ENCODE measurements at regions not wholly inside any gene's neighbourhood (a gene's known extent, or its start where the extent isn't known, plus 50 kb on each side); places are given as distances from the start of the nearest gene placed in this dataset.
"Not testable (repeated sequence)": the region's sequence is repeated elsewhere in the genome, so short reads cannot be mapped to it uniquely, and the experiment has no call there.

DNA sequence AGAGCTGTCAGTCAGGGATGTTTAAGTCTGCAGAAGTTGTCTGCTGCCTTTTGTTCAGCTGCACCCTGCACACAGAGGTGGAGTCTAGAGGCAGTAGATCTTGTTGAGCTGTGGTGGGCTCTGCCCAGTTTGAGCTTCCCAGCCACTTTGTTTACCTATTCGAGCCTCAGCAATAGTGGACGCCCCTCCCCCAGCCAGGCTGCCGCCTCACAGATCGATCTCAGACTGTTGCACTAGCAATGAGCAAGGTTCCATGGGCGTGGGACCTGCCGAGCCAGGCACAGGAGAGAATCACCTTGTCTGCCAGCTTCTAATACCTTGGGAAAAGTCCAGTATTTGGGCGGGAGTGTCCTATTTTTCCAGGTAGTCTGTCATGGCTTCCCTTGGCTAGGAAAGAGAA, 225.1 kb upstream of the RASA1 start:
- no peak overlapping the region for H3K4me3 ChIP-seq (replicated peaks in 1 of 2; ENCODE audit: low read depth in 2 of 2, low read length in 2 of 2)
- TF ChIP-seq, protein P1, sequence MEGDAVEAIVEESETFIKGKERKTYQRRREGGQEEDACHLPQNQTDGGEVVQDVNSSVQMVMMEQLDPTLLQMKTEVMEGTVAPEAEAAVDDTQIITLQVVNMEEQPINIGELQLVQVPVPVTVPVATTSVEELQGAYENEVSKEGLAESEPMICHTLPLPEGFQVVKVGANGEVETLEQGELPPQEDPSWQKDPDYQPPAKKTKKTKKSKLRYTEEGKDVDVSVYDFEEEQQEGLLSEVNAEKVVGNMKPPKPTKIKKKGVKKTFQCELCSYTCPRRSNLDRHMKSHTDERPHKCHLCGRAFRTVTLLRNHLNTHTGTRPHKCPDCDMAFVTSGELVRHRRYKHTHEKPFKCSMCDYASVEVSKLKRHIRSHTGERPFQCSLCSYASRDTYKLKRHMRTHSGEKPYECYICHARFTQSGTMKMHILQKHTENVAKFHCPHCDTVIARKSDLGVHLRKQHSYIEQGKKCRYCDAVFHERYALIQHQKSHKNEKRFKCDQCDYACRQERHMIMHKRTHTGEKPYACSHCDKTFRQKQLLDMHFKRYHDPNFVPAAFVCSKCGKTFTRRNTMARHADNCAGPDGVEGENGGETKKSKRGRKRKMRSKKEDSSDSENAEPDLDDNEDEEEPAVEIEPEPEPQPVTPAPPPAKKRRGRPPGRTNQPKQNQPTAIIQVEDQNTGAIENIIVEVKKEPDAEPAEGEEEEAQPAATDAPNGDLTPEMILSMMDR (IDR thresholded peaks at IDR 0.05; ENCODE audit: low read depth, low read length): no peak
- DNase-seq (ENCODE audit: low read depth in 2 of 2): no peak

DNA sequence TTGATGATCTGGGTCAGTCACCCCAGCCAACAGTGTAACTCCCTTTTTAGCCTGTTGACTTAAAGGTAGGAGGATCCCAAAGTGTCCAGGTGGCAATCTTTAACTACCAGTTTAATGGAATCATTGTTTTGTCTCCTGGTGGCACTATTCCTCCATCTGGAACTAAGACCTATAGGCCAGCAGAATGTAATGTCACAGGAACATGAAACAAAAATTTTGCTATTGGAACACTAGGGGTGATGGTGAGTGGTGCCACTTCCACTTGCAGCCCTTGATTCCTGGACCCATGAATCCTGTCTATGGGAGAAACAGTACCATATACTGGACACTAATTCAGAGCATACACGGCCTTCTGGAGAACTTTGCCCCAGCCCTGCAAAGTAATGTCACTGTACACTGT, 219.5 kb upstream of the RASA1 start:
- TF ChIP-seq, protein P1 (IDR thresholded peaks at IDR 0.05; ENCODE audit: low read depth, low read length): no peak
- H3K4me3 ChIP-seq (replicated peaks in 1 of 2; ENCODE audit: low read depth in 2 of 2, low read length in 2 of 2): no peak overlapping the region
- peak in 1 of 2 donors; percentile 10 for DNase-seq (ENCODE audit: low read depth in 2 of 2)

DNA sequence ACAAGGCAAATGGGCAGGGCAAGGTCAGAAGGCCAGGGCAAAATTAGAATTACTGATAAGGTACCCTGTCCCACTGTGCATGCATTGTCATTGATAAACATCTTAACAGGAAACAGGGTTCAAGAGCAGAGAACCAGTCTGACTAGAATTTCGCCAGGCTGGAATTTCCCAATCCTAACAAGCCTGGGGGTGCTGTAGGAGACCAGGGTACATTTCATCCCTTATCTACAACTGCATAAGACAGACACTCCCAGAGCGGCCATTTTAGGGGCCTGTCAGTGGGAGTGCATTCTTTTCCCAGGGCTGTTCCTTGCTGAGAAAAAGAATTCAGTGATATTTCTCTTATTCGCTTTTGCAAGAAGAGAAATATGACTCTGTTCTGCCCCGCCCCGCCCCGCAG, 218.7 kb upstream of the RASA1 start:
- H3K4me3 ChIP-seq (replicated peaks in 1 of 2; ENCODE audit: low read depth in 2 of 2, low read length in 2 of 2); DNase-seq (ENCODE audit: low read depth in 2 of 2): not testable (repeated sequence)

DNA sequence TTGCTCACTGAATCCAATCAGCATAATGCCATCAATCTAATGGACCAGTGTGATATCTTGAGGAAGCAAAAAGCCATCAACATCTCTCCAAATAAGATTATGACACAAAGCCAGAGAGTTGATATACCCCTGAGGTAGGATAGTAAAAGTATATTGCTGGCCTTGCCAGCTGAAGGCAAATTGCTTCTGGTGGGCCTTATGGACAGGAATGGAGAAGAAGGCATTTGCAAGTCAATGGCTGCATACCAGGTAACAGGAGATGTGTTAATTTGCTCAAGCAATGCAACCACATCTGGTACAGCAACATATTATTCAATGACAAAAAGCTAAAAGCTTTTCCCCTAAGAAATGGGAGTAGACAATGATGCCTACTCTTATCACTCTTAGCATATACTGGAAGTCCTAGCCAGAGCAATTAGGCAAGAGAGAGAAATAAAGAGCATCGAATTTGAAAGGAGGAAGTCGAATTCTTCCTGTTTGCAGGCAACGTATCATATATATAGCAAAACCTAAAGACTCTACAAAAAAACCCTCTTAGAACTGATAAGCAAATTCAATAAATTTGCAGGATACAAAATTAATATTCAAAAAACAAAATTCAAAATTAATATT, 216.1 kb upstream of the RASA1 start:
- TF ChIP-seq, protein P1 (IDR thresholded peaks at IDR 0.05; ENCODE audit: low read depth, low read length): no peak
- no peak for DNase-seq (ENCODE audit: low read depth in 2 of 2)
- no peak overlapping the region for H3K4me3 ChIP-seq (replicated peaks in 1 of 2; ENCODE audit: low read depth in 2 of 2, low read length in 2 of 2)

DNA sequence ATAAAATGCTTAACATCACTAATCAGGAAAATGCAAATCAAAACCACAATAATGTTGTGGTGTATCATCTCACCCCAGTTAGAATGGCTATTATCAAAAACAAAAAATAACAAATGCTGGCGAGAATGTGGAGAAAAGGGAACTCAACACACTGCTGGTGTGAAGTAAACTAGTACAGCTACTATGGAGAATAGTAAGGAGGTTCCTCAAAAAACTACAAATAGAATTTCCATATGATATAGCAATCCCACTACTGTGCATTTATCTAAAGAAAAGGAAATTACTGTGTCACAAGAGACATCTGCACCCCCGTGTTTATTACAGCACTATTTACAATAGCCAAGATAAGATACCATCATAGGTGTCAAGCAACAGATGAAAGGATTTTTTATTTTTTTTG, 214.5 kb upstream of the RASA1 start:
- TF ChIP-seq, protein P1 (IDR thresholded peaks at IDR 0.05; ENCODE audit: low read depth, low read length): no peak
- no peak for DNase-seq (ENCODE audit: low read depth in 2 of 2)
- no peak overlapping the region for H3K4me3 ChIP-seq (replicated peaks in 1 of 2; ENCODE audit: low read depth in 2 of 2, low read length in 2 of 2)

DNA sequence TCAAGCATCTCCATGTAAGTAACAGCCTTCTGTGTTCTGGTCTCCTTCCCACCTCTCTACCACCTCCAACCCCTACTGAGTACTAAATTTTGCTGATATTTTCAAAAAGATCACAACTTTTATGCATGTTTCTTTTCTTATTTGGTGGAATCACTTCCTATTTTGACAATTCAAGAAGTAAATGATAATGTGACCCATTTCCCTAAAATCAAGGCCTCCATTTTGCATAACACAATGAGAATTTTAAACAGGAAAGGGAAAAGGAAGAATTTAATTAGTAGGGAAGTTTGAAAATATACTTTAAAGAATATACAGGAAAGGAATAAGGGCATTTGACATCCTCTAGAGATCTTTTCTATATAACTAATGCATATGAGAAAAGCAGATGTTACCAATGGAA, 212.9 kb upstream of the RASA1 start:
- DNase-seq (ENCODE audit: low read depth in 2 of 2): no peak
- TF ChIP-seq, protein P1 (IDR thresholded peaks at IDR 0.05; ENCODE audit: low read depth, low read length): no peak
- H3K4me3 ChIP-seq (replicated peaks in 1 of 2; ENCODE audit: low read depth in 2 of 2, low read length in 2 of 2): no peak overlapping the region

DNA sequence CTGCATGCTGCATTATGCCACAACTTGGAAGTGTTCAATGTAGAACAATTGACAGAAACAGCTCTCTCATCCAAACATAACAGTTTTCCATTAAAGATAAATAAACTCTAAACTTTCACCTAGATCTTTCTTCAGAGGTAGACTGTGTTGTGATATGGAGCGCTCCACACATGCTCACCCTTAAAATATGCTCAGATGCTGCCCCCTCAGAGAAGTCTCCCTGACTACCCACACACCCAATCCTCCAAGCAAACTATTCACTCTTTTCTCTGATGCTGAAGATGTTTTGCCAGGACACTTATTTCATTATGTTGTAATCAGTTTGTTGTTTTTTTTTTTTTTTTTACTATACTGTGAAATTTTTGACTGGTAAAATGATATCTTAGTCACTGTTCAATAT, 206.6 kb upstream of the RASA1 start:
- peak in 1 of 2 donors; percentile 30 for DNase-seq (ENCODE audit: low read depth in 2 of 2)
- H3K4me3 ChIP-seq (replicated peaks in 1 of 2; ENCODE audit: low read depth in 2 of 2, low read length in 2 of 2): no peak overlapping the region
- TF ChIP-seq, protein P1 (IDR thresholded peaks at IDR 0.05; ENCODE audit: low read depth, low read length): no peak

Data from cardiac fibroblast (primary cell).